T1000 (cell line): ENCODE measurements at regions not wholly inside any gene's neighbourhood (a gene's known extent, or its start where the extent isn't known, plus 50 kb on each side); places are given as distances from the start of the nearest gene placed in this dataset.

Experiments used
- DNase-seq: peaks from one replicate; lab custom pipeline; 2025; ENCODE audit warnings: mixed read lengths; lab: John Stamatoyannopoulos, UW

- no peak for DNase-seq
These were observed 558.8 kb upstream of the GHITM start for GRCh38 chr10:83580373-83581012.

DNA sequence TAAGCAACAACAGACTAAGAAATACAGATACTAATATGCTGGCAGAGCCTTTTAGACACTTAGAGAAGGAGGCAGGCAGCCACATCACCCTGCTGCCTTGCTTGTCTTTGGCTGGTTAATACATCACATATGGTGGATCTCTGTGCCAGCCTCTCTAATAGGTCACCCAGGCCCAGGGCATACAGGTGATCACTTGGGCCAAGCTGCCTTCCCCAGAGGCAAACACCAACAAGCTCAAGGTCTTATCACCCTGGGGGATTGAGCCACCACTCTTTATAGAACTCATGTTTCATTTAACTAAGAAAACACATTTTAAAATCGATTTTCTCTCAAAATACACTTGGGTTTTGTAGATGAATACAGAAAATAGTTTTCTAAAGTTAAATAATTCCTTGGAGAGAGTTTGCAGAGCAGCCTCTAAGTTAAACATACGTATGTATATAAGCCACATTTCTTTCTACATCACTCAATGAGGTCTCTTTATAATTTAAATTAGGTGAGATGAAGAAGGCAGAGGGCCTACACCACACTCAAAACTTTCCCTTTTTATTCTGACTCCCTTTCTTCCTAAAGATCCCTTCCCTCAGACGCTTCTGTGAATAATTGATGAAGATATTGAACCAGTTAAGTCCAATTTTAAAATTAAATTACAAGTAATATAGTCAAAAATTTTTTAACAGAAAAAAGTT is 556.8 kb upstream of the GHITM start:
- DNase-seq, result no peak

GRCh38 chr10:83585686-83586085 is 553.6 kb upstream of the GHITM start:
- no peak for DNase-seq

- no peak for DNase-seq
These were observed 546.9 kb upstream of the GHITM start for GRCh38 chr10:83592337-83592935.

DNA sequence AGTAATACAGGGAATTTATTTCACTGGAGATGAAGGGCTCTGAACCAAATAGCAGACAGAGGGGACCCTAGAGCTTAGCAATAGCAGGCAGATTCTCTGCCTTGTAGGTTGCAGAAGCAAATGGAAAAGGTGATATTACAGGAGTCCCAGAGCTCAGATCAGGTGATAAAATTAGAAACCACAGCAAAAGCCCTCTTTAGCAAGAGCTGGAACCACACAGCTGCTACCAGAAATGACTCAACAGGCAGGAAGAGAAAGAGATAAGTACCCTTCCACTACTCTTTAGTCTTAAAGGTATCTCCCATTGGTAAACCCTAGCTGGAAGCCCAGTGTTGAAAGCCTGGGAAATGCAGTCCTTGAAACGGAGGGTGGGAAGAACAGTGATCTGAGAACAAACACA is 535.6 kb upstream of the GHITM start:
- DNase-seq, result no peak

DNA sequence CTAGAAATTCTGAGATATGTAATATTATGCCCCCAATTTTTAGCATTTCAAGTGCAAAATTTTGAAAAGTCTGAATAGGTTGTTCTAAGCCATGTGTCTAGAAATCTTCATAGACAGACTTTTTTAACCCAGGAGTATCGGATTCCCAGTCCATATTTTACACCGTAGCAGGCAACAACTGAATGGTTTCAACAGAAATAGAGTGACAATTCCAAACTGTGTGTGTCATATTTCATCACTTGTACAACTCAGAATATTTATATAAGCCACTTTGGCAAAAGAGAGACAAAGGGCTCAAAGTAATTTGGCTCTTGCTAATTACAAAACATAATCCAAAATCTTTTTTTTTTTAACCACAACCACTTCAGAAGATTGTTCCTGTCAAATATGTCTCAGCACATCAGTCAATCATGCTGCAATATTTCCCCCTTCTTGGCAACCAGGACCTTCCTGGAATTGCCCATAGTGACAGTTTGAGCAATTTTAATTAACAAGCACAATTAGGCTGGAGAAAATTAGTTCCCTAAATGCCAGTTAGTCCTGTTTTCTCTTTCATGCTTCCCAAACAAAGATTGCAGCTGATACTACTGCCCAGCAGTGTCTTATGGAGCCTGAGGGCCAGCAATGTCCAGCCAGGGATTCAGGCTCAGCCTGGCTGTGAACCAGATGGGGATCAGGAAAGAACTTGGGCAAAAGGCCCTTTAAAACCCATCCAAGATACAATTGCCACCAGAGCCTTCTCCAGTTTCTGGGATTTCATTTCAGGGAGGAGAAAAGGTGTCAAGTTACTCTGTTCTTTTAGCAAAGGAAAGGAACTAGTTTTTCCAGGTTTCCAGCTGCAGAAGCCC is 533.3 kb upstream of the GHITM start:
- no peak for DNase-seq

- DNase-seq, result no peak
These were observed 531.2 kb upstream of the GHITM start for GRCh38 chr10:83607959-83608745.

- no peak for DNase-seq
These were observed 527.3 kb upstream of the GHITM start for GRCh38 chr10:83612050-83612449.

DNA sequence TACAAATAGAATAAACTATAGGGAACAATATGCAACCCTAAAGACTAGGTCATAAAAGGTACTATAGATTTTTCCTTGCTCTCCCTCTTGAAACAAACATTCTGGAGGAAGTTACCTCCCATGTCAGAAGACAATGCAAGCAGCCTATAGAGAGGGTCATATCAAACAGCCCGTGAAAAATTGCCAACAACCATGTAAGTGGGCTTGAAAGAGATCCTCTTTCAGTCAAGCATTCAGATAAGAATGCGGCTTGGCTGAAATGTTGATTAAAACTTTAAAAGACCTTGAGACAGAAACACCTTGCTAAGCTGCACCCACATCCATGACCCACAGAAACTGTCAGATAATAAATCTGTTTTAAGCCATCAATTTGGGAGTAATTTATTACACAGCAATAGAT is 526.6 kb upstream of the GHITM start:
- DNase-seq, result no peak

- no peak for DNase-seq
These were observed 522.1 kb upstream of the GHITM start for GRCh38 chr10:83617172-83617571.

GRCh38 chr10:83617692-83618545 is 521.4 kb upstream of the GHITM start:
- DNase-seq, result no peak

DNA sequence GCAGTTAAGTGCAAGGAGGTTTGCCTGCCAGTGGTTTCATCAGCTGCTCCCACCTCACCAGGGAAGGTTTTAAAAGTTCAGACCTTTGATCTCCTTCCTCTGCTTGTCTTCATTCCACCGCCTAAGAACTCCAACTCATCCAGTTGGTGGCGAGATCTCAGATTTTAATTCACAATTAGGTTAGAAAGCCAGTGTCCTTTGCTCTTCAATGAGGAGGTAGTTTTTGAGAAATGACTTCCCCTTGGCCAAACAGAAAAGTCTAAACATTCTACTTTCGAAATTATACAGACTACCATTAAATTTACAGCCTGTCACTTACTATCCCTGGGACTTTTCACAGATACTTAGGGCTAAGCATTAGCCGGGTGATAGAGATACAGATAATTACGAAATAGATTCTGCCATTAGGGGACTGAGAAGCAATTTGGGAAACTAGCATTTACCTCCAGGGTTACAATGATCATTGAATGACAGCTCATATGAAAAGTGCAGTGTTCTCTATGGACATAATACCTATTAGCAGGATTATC is 513.4 kb upstream of the GHITM start:
- no peak for DNase-seq

- no peak for DNase-seq
These were observed 506.6 kb upstream of the GHITM start for GRCh38 chr10:83632701-83633100.

DNA sequence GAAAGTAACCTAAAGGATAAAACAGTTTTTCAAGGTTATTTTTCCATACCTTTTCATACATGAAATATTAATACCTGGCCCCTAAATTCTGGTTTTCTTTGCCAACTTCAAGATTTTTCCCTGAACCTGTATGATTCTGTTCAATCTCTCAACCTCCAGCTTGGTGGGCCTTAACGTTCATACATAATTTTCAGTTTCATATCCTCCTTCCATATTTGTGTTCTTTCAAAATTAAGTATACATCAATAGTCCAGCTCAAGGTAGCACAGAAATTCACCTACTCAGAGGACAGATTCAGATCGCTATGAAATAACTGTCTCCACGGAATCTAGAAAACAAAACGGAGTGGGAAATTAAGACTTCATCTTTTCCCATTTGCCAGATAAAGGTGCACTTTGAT is 505.8 kb upstream of the GHITM start:
- no peak for DNase-seq

DNA sequence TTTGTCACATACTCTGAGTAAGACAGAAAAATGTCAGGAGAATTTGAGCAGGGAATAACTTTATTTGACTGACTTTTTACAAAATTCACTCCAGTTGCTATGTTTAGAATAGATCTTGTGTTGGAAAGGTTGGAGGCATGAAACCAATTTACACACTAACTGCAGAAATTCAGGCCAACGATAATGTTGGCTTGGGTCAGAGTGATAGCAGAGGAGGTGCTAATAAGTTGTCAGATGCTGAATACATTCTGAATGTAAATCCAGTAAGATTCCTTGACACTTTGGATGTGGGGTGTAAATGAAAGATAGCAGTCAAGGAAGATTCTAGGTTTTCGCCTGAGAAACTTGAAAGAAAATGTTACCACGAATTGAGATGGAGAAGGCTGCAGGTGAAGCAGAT is 502.5 kb upstream of the GHITM start:
- DNase-seq, result no peak

DNA sequence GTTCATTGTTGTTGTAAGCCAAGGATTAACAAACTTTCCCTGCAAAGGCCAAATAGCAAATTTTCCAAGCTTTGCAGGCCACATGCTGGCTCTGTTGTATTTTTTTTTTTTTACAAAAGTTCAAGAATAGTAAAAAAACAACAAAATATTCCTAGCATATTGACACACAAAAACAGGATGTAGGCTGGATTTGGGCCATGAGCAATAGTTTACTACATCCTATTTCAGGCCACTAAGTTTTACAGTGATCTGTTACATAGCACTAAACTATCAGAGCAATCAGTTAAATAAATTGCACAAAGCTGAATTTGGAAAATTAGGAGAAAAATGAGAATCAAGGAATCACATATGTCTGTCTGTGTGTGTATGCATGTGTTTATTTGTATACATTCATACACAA is 491.8 kb upstream of the GHITM start:
- DNase-seq, result no peak

DNA sequence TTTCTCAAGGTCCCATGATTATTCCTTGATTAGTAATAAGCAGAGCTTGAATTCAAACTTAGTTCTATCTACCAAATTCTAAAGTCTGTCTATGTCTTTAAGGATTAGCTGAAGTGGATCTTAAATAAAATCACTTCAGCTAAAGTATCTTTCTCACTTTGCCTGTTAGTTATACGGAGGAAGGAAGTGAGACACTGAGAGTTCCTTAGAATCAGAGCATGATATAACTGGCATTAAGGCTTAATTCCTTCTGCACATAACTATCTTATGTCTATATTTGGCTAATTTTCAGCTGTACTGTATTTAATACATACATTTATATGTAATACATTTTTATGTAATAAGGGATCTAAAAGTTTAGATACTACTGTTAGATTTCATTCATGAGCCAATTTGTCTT is 491.1 kb upstream of the GHITM start:
- DNase-seq, result no peak

DNA sequence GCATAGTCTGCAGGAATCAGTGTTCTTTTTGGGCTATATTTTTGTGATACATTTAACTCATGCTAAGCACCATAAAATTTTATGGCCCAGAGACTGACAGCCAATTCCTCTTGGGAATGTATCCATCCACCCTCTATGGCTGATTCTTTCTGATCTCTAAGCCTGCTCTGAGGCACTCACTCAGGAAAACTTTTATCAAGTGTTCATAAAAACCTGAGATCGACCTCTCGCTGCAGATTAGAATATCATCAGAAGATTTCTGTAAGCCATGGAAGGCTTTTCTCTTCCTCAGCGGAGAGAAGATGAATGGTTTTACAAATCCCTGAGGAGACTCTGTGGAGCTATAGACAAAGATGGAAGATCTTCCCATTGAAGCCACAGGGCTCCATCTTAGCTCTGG is 489.8 kb upstream of the GHITM start:
- DNase-seq, result no peak

DNA sequence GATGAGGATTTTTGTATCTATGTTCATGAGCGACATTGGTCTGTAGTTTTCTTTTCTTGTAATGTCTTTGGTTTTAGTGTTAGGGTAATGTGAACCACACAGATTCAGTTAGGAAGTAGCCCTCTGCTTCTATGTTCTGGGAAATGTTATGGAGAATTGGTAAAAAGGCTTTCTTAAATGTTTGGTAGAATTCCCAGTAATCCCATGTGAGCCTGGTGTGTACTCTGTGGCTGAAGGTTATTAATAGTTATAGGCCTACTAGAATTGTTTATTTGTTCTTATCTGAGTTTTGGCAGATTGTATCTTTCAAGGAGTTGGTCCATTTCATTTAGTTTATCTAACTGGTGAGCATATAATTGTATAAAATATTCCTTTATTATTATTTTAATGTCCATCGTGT is 484.6 kb upstream of the GHITM start:
- no peak for DNase-seq

- DNase-seq, result no peak
These were observed 482.4 kb upstream of the GHITM start for GRCh38 chr10:83656924-83657323.

DNA sequence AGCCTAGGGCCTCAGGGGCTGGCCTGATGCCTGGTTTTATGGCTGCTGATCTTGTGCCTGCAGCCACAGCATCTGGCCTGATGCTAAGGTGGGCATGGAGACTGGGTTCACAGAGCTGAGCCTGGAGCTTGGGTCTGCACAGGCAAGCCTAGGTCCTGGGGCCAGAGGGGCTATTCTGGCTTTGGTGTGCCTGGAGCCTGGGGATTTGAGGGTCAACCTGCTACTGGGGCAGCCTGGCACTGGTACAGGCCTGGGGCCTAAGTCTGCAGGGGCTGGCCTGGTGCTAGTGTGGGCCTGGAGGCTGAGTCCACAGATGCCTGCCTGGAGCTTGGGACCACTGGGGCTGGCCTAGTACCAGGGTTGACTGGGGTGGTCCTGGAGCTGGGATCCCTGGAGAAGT is 481.8 kb upstream of the GHITM start:
- DNase-seq, result no peak
